HG02571 (cell line): ENCODE measurements at regions not wholly inside any gene's neighbourhood (a gene's known extent, or its start where the extent isn't known, plus 50 kb on each side); places are given as distances from the start of the nearest gene placed in this dataset.
"Not testable (repeated sequence)": the region's sequence is repeated elsewhere in the genome, so short reads cannot be mapped to it uniquely, and the experiment has no call there.

Source experiments
- ATAC-seq: cut with Tn5 transposase; IDR thresholded peaks from one replicate; pipeline ENCODE4 v1.9.1; 2021; ENCODE audit warnings: mild to moderate bottlenecking, moderate library complexity; ENCODE audit not compliant: unreplicated experiment

DNA sequence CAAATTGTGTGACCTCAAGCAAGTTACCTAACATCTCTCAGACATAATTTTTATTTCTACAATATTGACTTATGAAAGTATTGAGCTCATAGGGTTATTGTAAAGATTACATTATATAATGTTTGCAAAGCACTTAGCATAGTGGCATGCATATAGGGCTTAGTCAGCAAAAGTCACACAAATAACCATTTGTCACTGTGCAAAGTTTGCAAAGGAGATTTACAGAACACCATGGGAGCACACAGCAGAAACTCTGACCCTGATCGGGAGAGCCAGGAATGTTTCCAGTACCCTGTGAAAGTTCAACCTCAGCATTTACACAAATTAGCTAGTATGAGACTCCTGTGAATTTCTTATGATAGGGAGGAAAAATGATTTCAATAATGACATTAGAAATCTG lies 804.6 kb upstream of the RAG2 start:
- ATAC-seq = no peak

DNA sequence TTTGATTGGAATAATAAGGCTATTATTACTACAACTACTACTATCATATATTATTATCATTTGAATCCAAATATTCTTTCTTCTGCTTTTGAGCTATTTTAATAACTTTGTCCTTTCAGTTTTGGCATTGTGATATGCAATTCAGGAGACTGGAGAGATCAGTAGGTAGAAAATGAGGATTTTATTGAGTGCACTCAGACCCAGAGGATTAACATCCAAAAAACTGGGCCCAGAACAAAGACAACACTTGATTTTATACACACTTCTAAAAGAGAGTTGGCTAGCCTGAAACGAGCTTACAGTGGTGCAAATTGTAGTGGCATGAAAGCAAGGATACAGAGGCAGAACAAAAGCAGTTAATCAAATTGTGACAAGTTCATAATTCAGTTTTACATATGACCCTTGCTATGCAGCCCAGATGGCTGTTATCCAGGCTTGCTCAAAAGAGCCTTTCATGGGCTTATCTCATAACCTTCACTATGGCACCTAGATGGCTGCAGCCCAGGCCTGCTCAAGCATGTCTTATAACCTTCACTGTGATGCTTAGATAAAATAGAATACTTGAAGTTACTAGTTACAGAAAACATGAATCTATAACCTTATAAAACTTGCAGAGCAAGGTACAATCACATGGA lies 796.3 kb upstream of the RAG2 start:
- no peak for ATAC-seq

DNA sequence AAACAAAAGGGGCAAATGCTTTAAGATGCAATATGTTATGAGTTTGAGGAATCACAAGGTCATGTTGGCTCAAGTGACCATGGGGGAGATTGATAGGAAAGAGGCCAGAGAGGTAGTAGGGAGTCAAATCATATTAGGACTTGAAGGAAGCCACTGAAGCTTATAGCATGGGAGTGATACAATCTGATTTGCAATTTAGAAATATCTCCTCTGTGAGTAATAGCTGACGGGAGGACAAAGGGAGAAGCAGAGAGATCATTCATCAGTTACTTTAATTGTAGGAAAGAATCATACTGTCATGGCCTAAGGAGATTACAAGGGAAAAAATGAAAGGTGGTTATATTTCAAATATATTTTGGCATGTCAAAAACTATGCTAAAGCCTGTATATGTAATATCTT lies 793.6 kb upstream of the RAG2 start:
- no peak for ATAC-seq

- no peak for ATAC-seq
These were observed 792.6 kb upstream of the RAG2 start for GRCh38 chr11:37390576-37391083.

GRCh38 chr11:37378958-37379357 lies 780.9 kb upstream of the RAG2 start:
- no peak for ATAC-seq

DNA sequence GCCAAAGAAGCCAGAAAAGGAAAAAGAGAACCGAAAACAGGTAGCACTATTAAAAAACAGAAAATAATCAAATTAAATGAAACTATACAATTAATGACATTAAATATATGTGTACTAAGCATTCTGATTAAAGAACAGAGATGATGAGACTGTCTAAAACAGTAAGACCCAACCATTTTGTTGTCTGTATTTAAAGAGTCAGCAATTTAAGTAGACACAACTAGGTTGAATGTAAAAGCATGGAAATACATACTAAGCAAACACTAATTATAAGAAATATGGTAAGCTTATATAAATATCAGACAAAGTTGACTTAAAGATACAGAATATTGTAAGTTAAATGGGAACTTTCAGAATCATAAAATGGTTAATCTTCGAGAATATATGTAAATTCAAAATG lies 774.6 kb upstream of the RAG2 start:
- ATAC-seq = no peak

- no peak for ATAC-seq
These were observed 773.4 kb upstream of the RAG2 start for GRCh38 chr11:37371346-37371970.

DNA sequence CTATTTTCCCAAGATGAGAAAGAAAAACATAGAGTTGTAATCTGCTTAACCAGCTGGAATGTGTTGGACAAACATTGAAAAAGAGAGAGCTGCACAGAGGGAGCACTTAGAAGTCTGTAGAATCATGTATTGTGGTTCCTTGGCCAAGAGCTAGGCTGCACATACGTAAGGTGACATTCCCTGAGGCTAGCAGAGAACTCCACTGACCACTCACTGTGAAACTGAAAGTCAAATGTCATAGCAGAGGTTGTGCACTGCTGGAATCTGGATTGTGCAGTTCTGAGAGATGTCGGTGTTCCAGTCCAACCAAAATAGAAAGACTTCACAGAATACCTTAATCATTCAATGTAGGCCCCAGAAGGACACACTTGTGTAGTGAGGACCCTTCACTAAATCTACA lies 772.8 kb upstream of the RAG2 start:
- ATAC-seq = no peak

GRCh38 chr11:37364246-37364839 lies 766.3 kb upstream of the RAG2 start:
- ATAC-seq = no peak

- ATAC-seq = no peak
These were observed 755.2 kb upstream of the RAG2 start for GRCh38 chr11:37353192-37353591.

- ATAC-seq = no peak
These were observed 754.4 kb upstream of the RAG2 start for GRCh38 chr11:37352485-37352884.

GRCh38 chr11:37343290-37343689 lies 745.3 kb upstream of the RAG2 start:
- no peak for ATAC-seq

GRCh38 chr11:37336401-37336800 lies 738.4 kb upstream of the RAG2 start:
- no peak for ATAC-seq

GRCh38 chr11:37333345-37333744 lies 735.3 kb upstream of the RAG2 start:
- no peak for ATAC-seq

- no peak for ATAC-seq
These were observed 725.8 kb upstream of the RAG2 start for GRCh38 chr11:37323843-37324242.

- ATAC-seq = no peak
These were observed 724.5 kb upstream of the RAG2 start for GRCh38 chr11:37322333-37323194.

- ATAC-seq = no peak
These were observed 722.9 kb upstream of the RAG2 start for GRCh38 chr11:37320921-37321320.

- no peak for ATAC-seq
These were observed 719.8 kb upstream of the RAG2 start for GRCh38 chr11:37317803-37318202.

DNA sequence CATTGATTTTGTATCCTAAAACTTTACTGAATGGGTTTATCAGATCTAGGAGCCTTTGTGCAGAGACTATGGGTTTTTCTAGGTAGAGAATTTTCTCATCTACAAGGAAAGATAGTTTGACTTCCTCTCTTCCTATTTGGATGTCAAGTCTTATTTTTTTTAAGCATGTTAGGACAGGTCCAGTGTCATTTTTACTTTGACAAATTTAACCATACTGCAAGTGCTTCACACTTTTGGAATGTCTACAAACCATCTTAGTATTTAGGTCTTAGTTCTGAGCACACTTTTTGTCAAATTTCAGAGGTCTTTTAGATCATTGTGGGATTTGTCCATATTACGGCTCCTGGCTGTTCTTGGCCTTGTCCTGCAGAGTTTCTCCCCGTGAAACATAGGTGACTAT lies 715.2 kb upstream of the RAG2 start:
- no peak for ATAC-seq

DNA sequence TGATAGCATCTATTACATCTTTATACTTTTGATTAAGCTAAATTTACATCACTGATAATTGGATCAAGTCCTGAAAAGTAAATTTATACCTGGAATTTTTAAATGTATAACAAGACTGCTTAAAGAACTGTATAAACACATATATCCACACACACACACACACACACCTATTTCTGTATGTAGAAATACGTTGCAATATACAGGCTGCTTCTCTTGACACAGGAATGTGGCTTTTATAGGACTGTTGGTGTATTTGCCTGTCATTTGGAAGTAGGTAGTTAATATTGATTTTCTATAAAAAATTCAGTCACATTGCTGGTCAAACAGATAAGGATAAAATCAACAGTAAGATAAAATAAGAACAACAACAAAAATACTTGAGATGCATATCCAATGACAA lies 708.5 kb upstream of the RAG2 start:
- ATAC-seq = no peak

DNA sequence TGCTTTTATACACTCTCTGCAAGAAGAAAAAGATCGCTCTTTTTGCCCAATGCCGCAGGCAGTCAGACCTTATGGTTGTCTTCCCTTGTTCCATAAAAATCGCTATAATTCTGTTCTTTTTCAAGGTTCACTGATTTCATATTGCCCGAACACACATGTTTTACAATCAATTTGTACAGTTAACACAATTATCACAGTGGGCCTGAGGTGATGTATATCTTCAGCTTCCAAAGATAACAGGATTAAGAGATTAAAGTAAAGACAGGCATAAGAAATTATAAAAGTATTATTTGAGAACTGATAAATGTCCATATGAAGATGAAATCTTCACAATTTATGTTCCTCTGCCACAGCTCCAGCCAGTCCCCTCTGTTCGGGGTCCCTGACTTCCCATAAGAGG lies 703.4 kb upstream of the RAG2 start:
- ATAC-seq = not testable (repeated sequence)
